NCI-H2081 (cell line): ENCODE measurements at regions not wholly inside any gene's neighbourhood (a gene's known extent, or its start where the extent isn't known, plus 50 kb on each side); places are given as distances from the start of the nearest gene placed in this dataset.

Experiments
- DNase-seq, 2 experiments: peaks; one replicate each; lab custom pipeline; 2025; lab: John Stamatoyannopoulos, UW

DNA sequence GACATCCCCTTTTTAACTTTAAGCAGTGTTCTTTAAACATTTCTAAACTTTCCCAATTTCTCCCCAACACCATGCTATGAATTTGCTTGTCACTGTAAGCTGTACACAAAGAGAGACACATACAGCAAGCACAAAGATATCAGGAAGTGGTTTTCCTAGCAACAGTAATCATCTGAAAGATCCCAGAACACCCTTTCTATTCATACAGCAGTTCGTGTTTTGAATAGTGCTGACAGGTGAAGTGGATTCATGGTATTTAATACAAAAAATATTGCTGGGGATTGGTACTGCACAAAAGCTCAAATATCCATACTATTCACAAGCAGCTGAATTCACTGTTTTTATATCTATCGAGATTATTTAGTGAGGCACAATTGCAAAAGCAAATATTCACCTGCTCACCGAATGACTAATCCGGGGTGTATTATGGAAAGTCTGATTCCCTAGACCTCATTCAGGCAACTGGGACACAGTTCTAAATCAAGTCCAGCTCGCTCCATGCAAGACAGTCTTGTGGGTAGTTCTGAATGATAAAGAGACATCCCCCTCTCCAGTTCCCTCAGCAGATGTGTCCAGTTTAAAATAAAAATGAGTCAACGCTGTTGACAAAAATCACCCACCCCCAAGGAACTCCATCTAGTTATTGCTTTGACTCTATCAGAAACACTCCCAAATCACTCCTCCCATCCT, 107.1 kb upstream of the TSHZ2 start:
- DNase-seq, result peak in 1 of 2 experiments; percentile 11

DNA sequence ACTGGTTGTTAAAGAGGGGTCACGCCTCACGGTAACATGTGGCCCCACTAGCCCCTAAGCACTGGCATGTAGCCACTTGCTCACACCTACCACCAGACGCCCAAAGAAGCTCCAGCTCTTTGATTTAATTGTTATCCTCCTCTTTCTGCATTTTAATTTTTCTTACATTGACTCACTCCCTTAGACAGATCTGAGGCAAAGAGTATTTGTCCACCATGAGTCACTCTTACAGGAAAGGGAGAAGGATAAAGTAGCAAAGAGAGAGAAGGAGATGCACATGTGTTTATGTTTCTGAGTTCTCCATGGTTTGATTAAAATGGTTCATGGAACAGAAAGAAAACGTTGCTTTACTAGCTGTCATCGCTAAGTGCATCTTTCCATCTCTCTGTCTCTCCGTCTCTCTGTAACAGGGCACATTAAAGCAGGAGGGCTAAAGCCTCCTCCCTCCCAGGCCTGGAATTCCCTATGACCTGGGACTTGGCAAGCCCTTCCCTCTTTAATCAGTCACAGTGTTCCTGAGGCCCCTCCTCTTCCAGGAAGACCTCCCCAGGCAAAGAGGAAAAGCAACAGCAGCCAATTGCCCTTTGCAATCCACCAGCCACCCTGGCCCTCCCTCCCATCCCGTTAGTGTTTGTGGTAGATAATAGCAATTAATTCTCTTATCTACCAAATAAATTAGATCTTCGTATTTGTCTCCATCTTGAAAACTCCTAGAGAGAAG, 112.8 kb upstream of the TSHZ2 start:
- DNase-seq, result no peak

DNA sequence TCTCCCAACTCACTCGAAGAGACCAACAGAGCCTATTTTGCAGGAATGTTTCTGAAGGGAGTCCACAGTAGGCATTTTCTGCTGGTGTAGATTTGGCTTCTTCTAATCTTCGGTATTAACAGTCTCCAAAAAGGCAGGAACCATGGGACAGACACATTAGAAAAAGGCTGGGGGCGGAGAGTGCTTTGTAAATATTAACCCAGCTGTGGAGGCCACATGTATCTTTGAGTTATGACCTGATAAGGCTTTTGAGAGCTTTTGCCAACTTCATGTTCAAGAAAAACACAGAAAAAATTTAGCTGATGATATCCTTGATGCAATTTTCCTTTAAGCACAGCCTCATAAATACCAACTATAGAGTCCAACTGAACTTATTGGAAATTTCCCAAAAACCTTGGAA, 119.4 kb upstream of the TSHZ2 start:
- peak in 1 of 2 experiments; percentile 15 for DNase-seq

DNA sequence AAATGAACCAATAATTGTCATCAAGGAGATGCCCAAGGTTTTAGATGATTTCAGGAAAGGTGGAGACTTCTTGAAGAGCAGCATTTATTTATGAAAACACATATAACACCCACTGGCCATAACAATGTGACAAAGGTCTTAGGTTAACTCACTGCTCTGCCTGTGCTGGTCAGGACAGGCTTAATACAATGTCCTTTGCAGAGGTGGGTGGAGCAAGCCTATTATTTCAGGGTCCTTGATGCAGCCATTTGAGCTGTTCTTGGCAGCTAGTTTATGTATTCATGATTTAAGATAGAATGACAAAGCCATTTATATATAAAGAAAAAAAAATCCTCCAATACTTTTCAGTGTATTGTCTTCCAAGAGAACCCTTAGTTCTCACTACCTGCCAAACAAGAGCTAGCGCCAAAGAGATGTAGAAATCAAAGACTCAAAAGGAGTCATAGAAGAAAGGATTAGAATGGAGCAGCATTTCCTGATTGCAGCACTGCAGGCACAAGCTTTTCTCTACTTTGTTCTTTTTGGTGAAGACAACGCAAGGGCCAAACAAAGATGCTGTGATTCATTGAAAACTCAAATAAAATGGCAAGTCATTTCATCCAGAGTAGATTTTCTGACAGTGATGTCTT, 124.3 kb upstream of the TSHZ2 start:
- DNase-seq, result no peak

DNA sequence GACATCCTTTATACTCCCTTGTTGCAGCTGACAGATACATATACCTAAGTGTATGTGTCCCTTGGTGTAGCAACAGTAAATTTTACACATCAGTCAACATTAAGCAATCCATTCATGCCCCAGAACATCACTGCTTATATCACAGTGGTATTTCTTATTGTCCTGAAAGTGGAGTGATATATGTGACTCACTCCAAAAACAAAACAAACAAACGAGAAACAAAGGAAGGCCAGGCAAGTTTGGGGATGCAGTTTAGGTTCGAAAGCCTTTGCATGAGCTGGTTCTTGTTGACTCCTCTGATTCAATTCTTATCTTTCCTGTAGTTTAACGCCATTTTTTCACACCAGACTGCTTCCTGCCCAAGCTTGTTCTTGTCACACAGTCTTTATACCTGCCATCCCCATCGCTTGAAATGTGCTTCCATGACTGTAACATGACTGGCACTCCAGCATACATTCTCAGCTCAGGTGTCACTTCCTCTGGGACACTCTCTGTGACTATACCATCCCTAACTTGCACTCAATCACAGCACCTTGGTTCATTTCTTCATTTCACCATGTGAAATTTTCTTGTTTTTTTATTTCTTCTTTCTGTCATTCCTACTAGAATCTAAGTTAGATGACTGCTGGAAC, 125.0 kb upstream of the TSHZ2 start:
- no peak for DNase-seq

DNA sequence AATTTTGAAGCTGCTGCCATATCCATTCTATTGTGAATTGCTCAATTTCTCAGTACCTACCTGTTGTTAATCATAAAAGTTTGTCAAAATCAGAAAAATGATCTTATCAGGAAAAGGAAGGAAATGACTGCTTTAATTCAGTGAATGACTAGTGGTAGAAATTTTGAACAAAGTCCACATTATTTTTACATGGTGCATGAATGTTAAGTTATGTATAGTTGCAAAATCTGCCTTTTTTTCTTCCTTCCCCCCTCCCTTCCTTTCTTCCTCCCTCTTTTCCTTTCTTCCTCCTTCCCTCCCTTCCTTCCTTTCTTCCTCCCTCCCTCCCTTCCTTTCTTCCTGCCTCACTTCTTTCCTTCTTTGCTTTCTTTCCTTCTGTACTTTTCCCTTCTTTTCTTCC, 127.1 kb upstream of the TSHZ2 start:
- DNase-seq, result no peak

DNA sequence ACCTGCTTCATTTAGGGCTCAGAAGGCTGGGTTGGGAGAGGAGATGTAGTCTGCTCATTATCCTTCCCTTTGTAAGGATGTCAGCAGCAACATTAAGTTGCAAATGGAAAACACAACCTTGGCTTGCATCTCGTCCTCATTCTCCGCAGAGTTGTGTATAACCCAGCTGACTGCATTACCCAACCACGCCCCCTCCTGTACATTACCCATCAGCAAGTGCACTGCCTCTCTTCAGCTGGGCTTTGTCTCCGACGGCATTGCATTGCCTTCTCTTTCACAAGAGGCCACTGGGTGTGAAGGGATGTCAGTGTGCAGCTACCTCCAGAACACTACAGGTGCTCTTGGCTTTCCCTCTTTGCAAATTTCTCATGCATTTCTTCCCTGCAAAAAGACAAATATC, 128.7 kb upstream of the TSHZ2 start:
- no peak for DNase-seq

DNA sequence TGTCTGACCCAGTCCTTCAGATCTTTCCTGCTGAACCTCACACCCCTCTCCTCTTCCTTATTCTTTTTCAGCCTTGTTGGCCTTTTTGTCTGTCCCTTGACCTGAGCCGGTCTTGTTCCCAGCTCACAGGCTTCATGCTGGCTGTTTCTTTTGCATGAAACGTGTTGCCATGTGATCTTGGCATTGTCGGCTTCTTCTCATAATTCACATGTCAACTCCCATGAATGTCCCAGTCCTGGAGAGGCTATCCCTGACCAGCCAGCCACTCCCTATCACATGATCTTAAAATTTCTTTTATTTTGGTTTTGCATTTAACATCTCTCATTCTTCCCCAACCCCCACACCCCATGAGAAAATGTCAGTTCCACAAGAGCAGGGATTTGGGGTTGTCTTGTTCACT, 131.2 kb upstream of the TSHZ2 start:
- no peak for DNase-seq

DNA sequence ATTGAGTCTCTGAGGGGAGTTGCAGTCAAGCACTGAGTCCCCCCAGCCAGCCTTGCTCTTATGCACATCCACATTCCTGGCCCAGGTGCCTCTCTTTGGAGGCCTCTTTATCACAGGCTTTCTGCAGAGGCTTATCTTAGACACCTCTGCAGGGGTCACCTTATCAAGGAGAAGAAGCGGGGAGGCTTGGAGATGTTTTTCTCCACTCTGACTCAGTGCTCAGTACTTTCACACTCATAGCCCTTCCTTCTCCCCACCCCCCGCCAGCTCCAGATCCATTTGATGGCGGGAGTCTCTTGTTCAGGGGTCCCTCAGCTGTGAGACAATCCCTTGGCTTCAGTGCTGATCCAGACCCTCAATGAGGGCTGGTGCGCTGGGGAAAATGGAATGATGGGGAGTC, 132.1 kb upstream of the TSHZ2 start:
- no peak for DNase-seq

DNA sequence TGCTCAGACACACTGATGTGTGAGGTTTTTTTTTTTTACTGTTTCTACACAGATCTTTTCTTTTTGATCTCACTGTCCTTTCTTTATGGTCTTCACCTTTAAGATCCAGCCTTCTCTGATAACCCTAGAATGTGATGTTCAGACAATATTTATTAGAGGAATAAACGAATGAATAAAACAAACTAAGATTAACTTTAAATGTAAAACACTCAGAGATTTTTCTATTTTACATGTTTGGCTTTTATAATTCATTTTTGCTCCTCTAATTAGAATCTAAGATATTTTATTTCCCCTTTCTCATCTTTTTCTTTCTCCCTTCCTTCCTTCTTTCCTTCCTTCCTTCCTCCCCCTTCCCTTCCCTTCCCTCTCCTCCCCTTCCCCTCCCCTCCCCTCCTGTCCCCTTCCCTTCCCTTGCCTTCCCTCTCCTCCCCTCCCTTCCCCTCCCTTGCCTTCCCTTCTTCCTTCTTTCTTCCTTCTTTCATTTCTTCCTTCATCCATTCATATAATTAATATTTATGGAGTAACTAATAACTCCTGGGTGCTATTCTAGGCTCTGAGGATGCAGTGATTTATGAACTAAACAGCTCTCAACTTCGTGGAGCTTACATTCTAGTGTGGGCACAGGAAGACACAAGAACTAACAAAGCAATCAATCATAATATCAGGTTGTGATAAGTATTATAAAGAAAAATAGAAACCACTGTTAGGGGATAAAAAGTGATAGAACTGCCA, 133.5 kb upstream of the TSHZ2 start:
- no peak for DNase-seq

DNA sequence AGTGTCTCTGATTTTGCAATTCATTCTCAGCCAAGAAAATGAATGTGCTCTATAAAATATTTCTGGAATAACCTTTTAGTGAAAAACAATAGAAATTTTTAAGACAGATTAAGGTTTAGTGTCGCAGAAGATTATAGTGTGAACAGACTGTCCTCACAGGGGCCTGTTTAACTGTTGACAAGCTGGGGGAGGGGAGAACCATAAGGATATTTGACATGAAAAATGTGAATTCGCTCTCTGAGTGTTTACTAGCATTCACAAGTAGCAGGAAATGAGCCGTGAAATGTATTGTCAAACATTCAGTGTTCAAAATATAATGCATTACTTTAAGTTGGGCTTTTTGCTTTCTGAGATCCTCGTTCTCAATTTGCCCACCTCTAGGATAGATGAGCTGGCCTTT, 134.8 kb upstream of the TSHZ2 start:
- DNase-seq, result peak; percentile 26 to 33

DNA sequence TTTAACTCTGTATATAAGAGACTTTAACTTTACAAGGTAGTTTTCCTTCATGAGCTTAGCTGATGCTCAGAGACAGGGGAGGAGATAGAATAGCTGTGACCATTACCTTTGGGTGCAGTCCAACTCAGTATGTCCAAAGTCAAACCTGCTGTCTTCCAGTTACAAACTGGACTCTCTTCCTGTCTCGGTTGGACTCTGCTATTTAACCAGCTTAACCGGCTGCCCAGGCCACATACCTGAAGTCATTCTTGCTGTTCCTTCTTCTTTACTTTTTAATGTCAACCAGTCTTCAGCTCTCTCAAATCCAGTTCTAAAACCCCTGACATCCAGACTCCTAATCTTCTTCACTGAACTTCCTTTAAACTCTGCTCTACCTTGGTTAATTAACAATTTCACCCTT, 138.3 kb upstream of the TSHZ2 start:
- no peak for DNase-seq

DNA sequence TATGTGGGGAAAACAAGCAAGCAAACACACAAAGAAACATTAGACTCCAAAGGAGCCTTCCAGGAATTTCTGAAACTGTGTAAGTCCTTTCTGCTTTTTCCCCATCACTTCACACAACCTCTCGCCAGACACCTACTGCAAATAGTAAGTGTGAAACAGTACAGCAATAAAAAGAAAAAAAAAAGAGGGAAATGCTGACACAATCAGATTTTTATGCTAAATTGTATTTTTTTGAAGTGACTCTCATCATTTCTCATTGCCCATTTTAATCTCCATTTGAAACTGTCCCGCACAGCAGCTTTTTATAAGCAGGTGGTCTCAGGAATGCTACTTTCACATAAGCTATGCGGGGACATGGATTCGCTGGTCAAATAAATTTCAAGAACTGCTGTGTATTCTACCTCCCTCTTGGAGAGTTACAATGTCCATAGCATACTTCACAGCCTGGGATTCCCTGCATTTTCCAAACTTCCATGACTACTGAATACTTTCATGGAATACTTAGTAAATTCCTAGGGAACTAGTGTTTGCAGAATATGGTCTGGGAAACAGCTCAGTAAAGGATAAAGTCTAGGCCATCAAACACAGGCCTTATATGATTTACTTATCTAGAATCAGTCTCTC, 139.9 kb upstream of the TSHZ2 start:
- no peak for DNase-seq

DNA sequence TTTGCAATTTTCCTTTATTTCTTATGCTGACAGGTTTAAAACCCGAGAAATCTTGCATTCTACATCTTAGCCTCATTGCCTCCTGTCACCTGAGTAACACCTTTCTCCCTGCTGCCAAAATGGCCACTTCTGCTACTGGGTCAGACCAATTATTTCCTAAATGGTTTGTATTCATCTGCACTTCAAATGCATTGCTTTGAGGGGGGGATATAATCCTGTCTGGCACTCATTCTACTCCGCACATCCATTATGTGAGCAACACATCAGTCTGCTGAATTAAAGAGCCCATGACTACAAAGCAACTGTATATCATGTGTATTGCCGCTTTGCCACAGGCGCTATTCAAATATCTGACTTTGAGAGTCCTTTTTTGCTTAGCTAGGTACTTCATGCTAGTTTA, 141.6 kb upstream of the TSHZ2 start:
- no peak for DNase-seq

DNA sequence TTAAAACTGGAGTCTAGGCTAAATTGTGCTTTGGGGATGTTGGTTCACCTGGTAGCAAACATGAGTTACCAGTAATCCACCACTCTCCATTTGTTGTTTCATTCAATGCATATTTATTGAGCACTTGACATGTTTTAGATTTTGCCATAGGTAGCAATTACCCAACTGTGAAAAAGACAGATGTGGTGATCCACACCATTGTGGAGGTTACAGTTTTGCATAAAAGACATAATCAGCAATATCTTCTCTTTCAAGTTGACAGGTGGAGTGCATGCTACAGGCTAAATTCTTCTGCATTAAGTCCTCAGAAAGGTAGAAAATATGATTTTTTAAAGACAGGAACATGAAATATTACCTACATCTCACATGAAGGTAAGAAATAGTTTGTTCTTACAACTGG, 143.0 kb upstream of the TSHZ2 start:
- DNase-seq, result peak in 1 of 2 experiments; percentile 34

DNA sequence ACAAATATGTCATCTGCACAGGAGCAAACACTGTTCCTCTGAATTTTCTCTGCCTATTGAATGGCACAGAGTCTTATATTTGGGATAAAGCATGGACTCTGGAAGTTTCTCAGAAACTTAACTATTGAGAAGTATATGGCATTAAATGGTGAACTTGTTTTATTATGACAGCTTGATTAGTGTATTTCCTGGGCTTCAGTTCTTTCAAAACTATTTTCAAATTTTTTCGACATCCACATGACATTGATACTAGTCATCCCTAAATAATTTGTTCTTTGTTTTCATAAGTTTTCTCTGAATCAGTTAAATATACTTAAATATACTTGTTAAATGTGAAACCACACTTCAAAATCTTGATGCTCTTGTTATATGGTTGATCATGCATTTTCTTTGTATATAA, 144.0 kb upstream of the TSHZ2 start:
- DNase-seq, result no peak

DNA sequence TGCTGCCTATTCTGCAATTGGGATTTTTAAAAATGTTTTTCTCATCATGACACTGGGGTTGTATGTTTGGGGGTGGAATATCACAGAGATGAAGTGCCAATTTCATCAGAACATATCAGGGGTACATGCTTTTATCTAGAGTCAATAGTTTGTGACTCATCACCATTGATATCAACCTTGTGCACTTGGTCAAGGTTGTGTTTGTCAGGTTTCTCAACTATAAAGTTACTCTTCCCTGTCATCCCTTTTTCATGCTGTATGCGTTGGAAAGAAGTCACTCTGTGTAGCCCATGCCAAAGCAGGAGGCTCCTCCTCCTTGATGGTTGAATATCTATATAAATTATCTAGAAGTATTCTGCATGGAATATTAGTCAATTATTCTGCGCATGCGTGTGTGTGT, 145.4 kb upstream of the TSHZ2 start:
- no peak for DNase-seq

DNA sequence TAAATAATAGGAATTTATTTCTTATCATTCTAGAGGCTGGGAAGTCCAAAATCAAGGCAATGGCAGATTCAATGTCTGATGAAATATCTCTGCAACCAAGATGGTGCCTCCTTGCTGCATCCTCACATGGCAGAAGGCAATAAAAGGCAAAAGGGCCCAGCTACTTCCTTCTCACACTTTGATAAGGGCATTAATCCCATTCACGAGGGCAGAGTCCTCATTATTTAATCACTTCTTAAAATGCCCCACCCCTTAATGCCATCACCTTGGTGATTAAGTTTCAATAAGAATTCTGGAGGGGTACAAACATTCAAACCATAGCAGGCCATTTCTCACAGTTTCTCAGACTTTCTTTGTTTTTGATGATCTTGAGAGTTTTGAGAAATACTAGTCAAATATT, 145.8 kb upstream of the TSHZ2 start:
- DNase-seq, result no peak

DNA sequence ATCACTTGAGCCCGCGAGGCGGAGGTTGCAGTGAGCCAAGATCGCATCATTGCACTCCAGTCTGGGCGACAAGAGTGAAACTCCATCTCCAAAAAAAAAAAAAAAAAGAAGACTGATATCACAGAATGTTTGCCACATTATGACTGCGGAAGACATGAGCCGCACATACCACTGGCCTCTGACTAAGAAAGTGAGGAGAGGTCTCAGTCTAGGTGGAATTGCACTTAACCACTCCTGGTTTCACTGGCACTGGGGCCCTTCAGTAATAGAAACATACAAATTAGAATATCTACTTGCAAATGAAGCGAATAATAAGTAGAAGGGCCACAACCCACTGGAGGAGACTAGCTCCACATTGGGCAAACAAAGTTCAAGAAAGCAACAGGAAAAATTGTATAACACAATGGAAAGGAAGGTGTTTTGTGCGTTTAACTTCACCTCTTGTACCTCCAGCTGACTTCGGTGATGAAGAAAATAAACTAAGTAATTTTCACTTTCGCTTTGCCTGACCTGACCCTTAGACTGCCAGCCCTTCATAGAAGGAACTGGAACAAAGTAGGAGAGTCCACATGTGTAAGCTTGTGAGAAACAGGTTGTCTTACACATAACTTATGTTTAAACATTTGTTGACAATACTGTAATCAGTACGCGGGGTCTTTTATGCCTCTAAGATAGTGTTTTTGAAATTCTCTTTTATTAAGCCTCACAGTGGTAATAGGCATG, 147.5 kb upstream of the TSHZ2 start:
- DNase-seq, result no peak

DNA sequence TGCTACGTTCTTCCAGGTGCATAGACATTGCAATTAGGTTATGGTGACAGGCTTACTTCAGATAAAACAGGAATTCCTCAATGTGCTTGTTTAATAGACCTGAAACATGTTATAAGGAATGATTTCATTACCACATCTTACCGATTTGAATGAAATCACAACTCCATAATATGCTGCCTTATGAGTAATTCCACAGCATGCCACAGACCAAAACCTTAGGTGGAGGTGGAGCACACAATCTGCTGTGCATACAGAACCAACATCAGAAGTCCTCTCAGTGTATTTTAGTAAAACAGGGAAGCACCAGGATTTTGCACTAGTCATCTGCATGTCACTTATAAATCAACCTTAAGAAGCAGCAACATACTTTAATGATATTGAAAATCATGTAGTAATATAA, 148.9 kb upstream of the TSHZ2 start:
- DNase-seq, result no peak

DNA sequence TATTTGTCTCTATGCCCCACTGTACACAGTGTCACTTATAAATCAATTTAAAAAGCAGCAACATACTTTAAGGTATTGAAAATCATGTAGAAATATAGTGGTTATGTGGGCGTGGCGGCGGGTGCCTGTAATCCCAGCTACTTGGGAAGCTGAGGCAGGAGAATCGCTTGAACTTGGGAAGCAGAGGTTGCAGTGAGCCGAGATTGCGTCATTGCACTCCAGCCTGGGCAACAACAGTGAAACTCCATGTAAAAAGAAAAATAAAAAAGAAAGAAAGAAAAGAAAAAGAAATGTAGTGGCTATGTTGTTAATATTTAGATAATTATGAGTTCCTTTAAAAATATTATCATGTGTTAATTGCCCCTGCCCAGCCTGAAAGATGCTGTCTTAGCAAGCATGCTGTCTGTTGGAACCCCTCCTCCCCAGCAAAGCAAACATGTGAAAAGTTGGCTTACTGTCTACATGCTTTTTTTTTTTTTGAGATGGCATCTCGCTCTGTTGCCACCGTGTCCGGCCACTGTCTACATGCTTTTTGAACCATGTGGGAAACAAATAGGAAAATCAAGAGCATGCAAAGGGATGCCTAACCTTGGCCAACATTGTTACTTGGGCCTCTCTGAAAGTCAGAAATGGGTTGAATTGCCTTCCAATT, 151.4 kb upstream of the TSHZ2 start:
- DNase-seq, result no peak
